ENCODE measurements at regions not wholly inside any gene's neighbourhood (a gene's known extent, or its start where the extent isn't known, plus 50 kb on each side); places are given as distances from the start of the nearest gene placed in this dataset.

GRCh38 chr10:78932054-78932386, 136.7 kb upstream of the ZMIZ1 start:
- no peaks in the 10 kb centered on the region for H3K9me3 ChIP-seq
- H3K27me3 ChIP-seq, result no peaks in the 10 kb centered on the region
- TF ChIP-seq POLR2A (IDR thresholded peaks at IDR 0.05), result no peak
- no peak for TF ChIP-seq CTCF (IDR thresholded peaks at IDR 0.05)
- WGBS, 2 donors, result 53 to 63% methylated on average over 2 of the region's 2 CpGs
- H3K4me1 ChIP-seq, result peaks cover 10% of the 10 kb centered on the region
- no peak for DNase-seq
- H3K27ac ChIP-seq, result peak overlapping the region in 1 of 2 donors; percentile 61
- no peaks in the 10 kb centered on the region for H3K36me3 ChIP-seq (ENCODE audit: low read depth, missing control alignments)
- intact Hi-C loops (cut with DNase I; ENCODE audit: low total_unique reads), result no loop called here
- no peak overlapping the region for H3K4me3 ChIP-seq

- H3K4me3 ChIP-seq, result no peak overlapping the region
- peaks cover 10% of the 10 kb centered on the region for H3K4me1 ChIP-seq
- no peaks in the 10 kb centered on the region for H3K9me3 ChIP-seq
- H3K27ac ChIP-seq, result peak overlapping the region in 1 of 2 donors; percentile 61
- H3K27me3 ChIP-seq, result no peaks in the 10 kb centered on the region
- TF ChIP-seq POLR2A (IDR thresholded peaks at IDR 0.05) (no peak), CTCF (IDR thresholded peaks at IDR 0.05) (no peak)
- H3K36me3 ChIP-seq (ENCODE audit: low read depth, missing control alignments), result no peaks in the 10 kb centered on the region
- no peak for DNase-seq
- intact Hi-C loops (cut with DNase I; ENCODE audit: low total_unique reads), result no loop called here
- WGBS, 2 donors, result 95 to 96% methylated on average over 9 of the region's 9 CpGs
Measured at GRCh38 chr10:78932861-78933260, 135.9 kb upstream of the ZMIZ1 start.

GRCh38 chr10:78933828-78934531, 134.8 kb upstream of the ZMIZ1 start:
- intact Hi-C loops (cut with DNase I; ENCODE audit: low total_unique reads), result no loop called here
- Histone ChIP-seq H3K4me3 (no peak overlapping the region), H3K36me3 (ENCODE audit: low read depth, missing control alignments) (no peaks in the 10 kb centered on the region), H3K27me3 (no peaks in the 10 kb centered on the region), H3K4me1 (peaks cover 10% of the 10 kb centered on the region), H3K27ac (no peak overlapping the region), H3K9me3 (no peaks in the 10 kb centered on the region)
- WGBS, 2 donors, result 89 to 97% methylated on average over 14 of the region's 14 CpGs
- DNase-seq, result no peak
- no peak for TF ChIP-seq CTCF (IDR thresholded peaks at IDR 0.05)
- TF ChIP-seq POLR2A (IDR thresholded peaks at IDR 0.05), result no peak

- H3K27ac ChIP-seq, result no peak overlapping the region
- 88 to 97% methylated on average over 3 of the region's 3 CpGs for WGBS, 2 donors
- H3K4me1 ChIP-seq, result peaks cover 10% of the 10 kb centered on the region
- no peaks in the 10 kb centered on the region for H3K27me3 ChIP-seq
- TF ChIP-seq POLR2A (IDR thresholded peaks at IDR 0.05), result no peak
- TF ChIP-seq CTCF (IDR thresholded peaks at IDR 0.05), result no peak
- no peaks in the 10 kb centered on the region for H3K9me3 ChIP-seq
- intact Hi-C loops (cut with DNase I; ENCODE audit: low total_unique reads), result no loop called here
- no peak for DNase-seq
- H3K4me3 ChIP-seq, result no peak overlapping the region
- no peaks in the 10 kb centered on the region for H3K36me3 ChIP-seq (ENCODE audit: low read depth, missing control alignments)
Measured at GRCh38 chr10:78934532-78934898, 134.3 kb upstream of the ZMIZ1 start.

- no peak for DNase-seq
- Histone ChIP-seq H3K27me3 (no peaks in the 10 kb centered on the region), H3K4me3 (no peak overlapping the region), H3K36me3 (ENCODE audit: low read depth, missing control alignments) (no peaks in the 10 kb centered on the region), H3K4me1 (peaks cover 10% of the 10 kb centered on the region), H3K27ac (no peak overlapping the region), H3K9me3 (no peaks in the 10 kb centered on the region)
- WGBS, 2 donors, result 94 to 95% methylated on average over 4 of the region's 4 CpGs
- TF ChIP-seq POLR2A (IDR thresholded peaks at IDR 0.05) (no peak), CTCF (IDR thresholded peaks at IDR 0.05) (no peak)
- intact Hi-C loops (cut with DNase I; ENCODE audit: low total_unique reads), result no loop called here
Measured at GRCh38 chr10:78934994-78935602, 133.7 kb upstream of the ZMIZ1 start.

Measured in testis (tissue), 2 donors.